ENCODE measurements at regions not wholly inside any gene's neighbourhood (a gene's known extent, or its start where the extent isn't known, plus 50 kb on each side); places are given as distances from the start of the nearest gene placed in this dataset.

GRCh38 chr10:129104266-129105045 is 362.6 kb upstream of the MGMT start:
- no peak overlapping the region for H3K4me3 ChIP-seq (replicated peaks in 1 of 2; ENCODE audit: low read depth in 2 of 2, low read length in 2 of 2)
- peak in 1 of 2 donors; percentile 34 for DNase-seq (ENCODE audit: low read depth in 2 of 2)
- no peak for TF ChIP-seq CTCF (IDR thresholded peaks at IDR 0.05; ENCODE audit: low read depth, low read length)

GRCh38 chr10:129105266-129105665 is 361.8 kb upstream of the MGMT start:
- H3K4me3 ChIP-seq (replicated peaks in 1 of 2; ENCODE audit: low read depth in 2 of 2, low read length in 2 of 2) = no peak overlapping the region
- no peak for TF ChIP-seq CTCF (IDR thresholded peaks at IDR 0.05; ENCODE audit: low read depth, low read length)
- DNase-seq (ENCODE audit: low read depth in 2 of 2) = peak; percentile 63 to 92

- DNase-seq (ENCODE audit: low read depth in 2 of 2) = no peak
- TF ChIP-seq CTCF (IDR thresholded peaks at IDR 0.05; ENCODE audit: low read depth, low read length) = no peak
- no peak overlapping the region for H3K4me3 ChIP-seq (replicated peaks in 1 of 2; ENCODE audit: low read depth in 2 of 2, low read length in 2 of 2)
These were observed 360.7 kb upstream of the MGMT start for GRCh38 chr10:129106314-129106713.

- H3K4me3 ChIP-seq (replicated peaks in 1 of 2; ENCODE audit: low read depth in 2 of 2, low read length in 2 of 2) = no peak overlapping the region
- no peak for TF ChIP-seq CTCF (IDR thresholded peaks at IDR 0.05; ENCODE audit: low read depth, low read length)
- no peak for DNase-seq (ENCODE audit: low read depth in 2 of 2)
These were observed 359.5 kb upstream of the MGMT start for GRCh38 chr10:129107525-129107924.

- no peak for TF ChIP-seq CTCF (IDR thresholded peaks at IDR 0.05; ENCODE audit: low read depth, low read length)
- H3K4me3 ChIP-seq (replicated peaks in 1 of 2; ENCODE audit: low read depth in 2 of 2, low read length in 2 of 2) = no peak overlapping the region
- no peak for DNase-seq (ENCODE audit: low read depth in 2 of 2)
These were observed 358.7 kb upstream of the MGMT start for GRCh38 chr10:129108378-129108777.

GRCh38 chr10:129108994-129109393 is 358.0 kb upstream of the MGMT start:
- no peak overlapping the region for H3K4me3 ChIP-seq (replicated peaks in 1 of 2; ENCODE audit: low read depth in 2 of 2, low read length in 2 of 2)
- no peak for TF ChIP-seq CTCF (IDR thresholded peaks at IDR 0.05; ENCODE audit: low read depth, low read length)
- no peak for DNase-seq (ENCODE audit: low read depth in 2 of 2)

GRCh38 chr10:129110780-129111179 is 356.3 kb upstream of the MGMT start:
- no peak overlapping the region for H3K4me3 ChIP-seq (replicated peaks in 1 of 2; ENCODE audit: low read depth in 2 of 2, low read length in 2 of 2)
- no peak for TF ChIP-seq CTCF (IDR thresholded peaks at IDR 0.05; ENCODE audit: low read depth, low read length)
- DNase-seq (ENCODE audit: low read depth in 2 of 2) = no peak
